ENCODE measurements at regions not wholly inside any gene's neighbourhood (a gene's known extent, or its start where the extent isn't known, plus 50 kb on each side); places are given as distances from the start of the nearest gene placed in this dataset.

- no peak for TF ChIP-seq CTCF (IDR thresholded peaks at IDR 0.05)
- TF ChIP-seq POLR2A (IDR thresholded peaks at IDR 0.05) = no peak
These were observed 1170.2 kb downstream of the OTOL1 start for GRCh38 chr3:162666835-162667234.
